NCI-H128 (cell line): ENCODE measurements at regions not wholly inside any gene's neighbourhood (a gene's known extent, or its start where the extent isn't known, plus 50 kb on each side); places are given as distances from the start of the nearest gene placed in this dataset.

Experiments used
- DNase-seq: peaks from one replicate; lab custom pipeline; 2025; ENCODE audit not compliant: unreplicated experiment; lab: John Stamatoyannopoulos, UW

DNA sequence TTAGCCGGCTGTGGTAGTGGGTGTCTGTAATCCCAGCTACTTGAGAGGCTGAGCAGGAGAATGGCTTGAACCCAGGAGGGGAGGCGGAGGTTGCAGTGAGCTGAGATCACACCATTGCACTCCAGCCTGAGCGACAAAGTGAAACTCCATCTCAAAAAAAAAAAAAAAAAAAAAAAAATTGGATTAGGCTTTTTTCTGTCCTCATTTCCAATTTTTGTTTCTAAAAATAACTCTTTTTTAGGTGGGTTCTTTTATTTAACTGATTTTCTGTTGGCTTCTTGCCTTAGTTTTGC, 863.7 kb downstream of the LRFN5 start:
- DNase-seq, result no peak

DNA sequence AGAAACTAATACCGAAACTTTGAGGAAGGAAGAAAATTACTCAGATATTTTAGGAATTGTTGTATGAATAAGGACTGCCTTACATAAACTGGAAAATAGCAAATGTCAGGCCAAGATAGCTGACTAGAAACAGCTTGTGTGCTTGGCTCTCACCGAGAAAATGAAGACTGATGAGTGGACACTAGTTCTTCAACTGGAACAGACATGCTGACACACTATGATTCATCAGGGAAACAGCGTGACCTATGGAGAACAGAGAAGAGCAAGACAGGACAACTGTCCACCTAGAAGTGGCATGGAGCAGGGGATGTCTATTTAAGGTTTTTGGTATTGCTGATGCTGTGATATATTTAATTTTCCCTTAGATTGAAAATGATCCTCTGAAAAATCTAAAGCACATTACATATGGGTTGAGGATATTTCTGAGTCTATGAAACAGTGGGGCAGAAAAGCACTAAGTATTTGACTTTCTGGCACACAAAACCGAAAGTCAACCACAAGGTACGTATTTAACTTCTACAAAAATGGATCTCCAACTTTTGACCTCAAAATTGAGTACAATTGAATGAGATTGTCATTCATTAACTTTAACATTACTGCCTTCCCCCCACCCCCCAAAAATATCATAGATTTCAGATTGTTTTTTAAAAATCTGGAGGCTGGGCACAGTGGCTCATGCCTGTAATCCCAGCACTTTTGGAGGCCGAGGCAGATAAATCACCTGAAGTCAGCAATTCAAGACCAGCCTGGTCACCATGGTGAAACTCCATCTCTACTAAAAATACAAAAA, 863.2 kb downstream of the LRFN5 start:
- DNase-seq, result no peak

DNA sequence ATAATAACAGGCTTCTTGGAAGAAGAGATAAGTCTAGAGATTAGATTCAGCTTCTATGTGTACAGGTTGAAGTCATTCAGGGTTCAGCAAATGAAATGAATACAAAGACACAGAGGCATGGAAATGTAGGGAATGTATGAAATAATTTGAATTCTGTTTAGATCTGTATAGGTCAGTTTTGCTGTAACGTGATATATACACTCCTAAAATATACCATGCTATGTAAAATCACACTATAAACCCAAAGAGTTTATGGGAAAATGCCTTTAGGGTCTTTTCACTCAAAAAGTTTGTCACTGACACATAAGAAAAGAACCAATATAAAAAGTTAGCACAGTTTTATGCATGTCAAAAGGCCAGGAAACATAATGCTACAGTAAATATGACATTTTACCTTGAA, 854.0 kb downstream of the LRFN5 start:
- DNase-seq, result no peak

DNA sequence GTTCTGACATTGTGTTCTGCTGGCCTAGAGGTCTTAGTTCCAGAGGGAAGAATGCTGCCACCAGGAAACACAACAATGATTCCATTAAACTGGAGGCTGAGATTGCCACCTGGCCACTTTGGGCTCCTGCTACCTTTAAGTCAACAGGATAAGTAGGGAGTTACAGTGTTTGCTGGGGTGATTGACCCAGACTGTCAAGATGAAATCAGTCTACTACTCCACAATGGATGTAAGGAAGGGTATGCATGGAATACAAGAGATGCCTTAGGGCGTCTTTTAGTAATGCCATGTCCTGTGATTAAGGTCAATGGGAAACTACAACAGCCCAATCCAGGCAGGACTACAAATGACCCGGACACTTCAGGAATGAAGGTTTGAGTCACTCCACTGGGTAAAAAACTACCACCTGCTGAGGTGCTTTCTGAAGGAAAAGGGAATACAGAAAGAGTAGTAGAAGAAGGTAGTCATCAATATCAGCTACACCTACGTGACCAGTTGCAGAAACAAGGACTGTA, 852.6 kb downstream of the LRFN5 start:
- no peak for DNase-seq

DNA sequence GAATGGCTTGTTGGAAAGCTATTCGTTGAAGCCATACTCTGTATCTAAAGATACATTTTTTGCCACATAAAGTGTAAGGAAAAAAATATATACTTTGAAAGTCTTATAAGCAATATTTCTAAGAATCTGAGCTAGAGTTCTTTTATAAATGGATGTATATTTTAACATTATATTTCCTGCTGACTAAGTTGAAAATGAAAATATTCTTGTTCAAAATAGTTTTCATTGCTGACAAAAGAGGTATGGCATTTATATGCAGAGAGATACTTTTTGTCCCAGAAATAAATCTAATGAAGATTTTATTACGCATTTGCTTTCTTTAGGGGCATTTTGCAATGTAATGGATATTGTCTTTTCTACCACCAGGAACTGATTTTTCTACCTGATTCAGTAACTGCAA, 834.9 kb downstream of the LRFN5 start:
- DNase-seq, result no peak

DNA sequence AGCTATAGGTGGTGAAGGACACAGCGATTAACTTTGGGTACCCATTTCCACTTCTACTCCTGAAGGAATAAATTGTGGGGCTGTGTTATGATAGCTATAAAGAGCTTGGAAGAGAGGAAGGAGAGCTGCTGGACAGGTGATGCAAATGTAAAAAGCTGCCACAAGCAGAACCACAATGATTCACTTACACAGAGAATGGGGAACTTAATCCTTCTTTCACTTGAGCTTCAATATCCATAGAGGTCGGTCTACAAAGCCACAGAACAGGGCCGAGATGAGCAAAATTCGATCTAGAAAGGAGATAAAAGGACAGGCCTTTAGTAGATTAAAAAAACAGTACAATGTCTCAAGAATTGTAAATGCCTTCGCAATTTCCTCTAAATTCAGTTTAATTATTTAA, 831.1 kb downstream of the LRFN5 start:
- no peak for DNase-seq

DNA sequence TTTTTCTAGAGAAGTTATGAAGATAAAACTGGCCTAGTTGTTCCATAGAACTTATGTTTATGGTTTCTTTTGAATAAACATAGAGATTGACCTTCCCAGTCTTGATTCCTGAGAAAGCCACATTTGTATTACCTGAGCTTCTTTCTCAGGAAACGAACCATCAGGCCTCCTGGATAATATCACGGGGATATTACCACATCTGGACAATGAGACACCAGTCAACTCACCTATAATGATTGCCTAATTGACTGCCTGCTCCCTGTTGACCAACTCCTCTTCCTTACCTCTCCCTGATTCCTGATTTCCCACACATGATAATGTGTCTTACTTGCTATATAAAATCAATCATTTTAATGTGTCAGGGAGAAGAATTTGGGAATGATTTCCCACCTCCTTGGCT, 822.7 kb downstream of the LRFN5 start:
- DNase-seq, result no peak

DNA sequence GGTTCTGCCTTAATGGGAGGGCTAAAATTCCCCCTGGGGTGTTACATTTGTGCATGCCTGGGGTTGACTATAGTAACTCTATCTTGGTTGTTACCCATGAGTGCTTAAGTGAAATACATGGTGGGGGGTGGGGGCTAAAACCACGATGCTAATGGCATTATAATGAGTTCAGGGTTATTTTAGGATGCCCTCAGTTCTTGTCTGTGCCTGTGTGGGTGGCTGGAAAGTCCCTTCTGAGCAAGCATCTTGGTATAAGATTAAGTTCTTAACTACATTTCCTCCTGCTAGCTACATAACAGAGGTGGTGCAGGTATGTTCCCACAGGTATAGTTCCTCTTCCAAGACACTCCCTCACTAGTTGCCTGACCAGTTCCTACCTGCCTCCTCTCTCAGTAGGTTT, 822.3 kb downstream of the LRFN5 start:
- DNase-seq, result no peak

DNA sequence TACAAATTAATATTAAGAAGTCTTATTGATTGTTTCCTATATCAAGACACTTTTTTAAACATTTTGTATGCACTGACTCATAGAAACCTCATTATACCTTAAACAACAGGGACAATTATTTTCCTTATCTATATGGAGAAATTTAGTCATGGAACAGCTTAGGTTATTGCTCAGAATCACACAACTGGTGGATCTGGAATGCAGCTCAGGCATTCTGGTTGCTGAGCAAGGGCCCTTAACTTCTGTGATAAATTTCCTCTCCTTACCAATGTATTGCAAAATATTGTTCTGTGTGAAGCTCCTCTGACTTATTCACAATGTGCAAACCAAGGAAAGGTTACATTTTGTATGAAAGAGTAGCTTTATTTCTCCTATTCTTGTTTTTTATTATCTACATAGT, 817.8 kb downstream of the LRFN5 start:
- no peak for DNase-seq

DNA sequence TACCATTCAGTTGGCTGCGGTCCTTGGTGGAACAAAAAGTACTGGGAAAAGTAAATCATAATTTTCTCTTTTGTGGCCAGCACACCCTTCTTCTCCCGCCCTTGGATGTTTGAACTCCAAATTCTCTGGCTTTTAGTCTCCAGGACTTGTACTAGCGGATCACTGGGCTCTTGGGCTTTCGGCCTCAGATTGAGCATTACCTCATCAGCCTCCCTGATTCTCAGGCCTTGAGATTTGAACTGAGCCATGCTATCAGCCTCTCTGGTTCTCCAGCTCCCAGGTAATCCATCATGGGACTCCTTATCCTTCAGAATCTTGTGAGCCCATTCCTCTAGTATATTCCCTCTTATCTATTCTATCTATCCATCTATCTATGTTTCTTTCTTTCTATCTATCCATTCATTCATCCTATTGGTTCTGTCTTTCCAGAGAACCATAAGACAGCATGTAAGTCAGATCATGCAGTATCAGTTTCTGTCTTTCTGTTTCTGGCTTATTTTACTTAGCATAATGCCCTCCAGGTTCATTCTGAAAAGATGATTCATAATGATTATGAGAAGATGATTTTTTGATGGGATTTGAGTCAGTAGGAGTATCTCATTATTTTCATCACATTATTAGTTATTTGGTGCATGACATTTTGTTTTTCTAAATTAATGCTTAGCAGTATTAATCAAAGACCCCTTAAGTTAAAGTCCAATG, 814.9 kb downstream of the LRFN5 start:
- DNase-seq, result no peak

DNA sequence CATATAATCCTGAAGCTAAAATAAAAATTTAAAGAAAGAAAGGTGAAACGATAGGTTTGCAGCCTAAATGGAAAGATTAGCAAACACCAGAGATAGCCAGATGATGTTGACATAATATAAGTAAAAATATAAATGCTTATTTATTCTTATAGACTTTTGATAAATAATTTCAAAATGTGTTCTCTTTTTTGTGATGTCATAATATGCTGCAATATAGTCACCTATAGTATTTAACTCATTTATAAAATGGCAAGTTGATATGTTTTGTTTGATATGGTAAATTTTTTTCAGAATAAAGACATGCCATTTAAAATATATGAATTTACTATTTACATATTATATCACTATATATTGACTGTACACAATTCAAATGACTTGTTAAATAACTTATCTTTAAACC, 813.4 kb downstream of the LRFN5 start:
- DNase-seq, result no peak

DNA sequence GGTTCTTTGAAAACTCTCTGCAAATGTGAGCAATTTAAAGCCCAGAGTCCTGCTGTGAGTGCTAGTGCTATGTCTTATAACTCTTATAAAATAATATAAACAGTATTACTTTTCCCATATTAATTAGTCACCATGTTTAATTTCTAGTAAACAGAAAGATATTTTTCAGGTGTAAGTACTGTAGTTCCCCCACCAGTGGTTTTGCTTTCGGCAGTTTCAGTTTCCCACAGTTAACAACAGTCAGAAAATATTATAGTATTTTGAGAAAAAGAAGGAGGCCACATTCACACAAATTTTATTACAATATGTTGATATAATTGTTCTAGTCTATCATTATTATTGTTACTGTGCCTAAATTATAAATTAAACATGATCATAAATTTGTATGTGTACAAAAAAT, 800.5 kb downstream of the LRFN5 start:
- DNase-seq, result no peak

DNA sequence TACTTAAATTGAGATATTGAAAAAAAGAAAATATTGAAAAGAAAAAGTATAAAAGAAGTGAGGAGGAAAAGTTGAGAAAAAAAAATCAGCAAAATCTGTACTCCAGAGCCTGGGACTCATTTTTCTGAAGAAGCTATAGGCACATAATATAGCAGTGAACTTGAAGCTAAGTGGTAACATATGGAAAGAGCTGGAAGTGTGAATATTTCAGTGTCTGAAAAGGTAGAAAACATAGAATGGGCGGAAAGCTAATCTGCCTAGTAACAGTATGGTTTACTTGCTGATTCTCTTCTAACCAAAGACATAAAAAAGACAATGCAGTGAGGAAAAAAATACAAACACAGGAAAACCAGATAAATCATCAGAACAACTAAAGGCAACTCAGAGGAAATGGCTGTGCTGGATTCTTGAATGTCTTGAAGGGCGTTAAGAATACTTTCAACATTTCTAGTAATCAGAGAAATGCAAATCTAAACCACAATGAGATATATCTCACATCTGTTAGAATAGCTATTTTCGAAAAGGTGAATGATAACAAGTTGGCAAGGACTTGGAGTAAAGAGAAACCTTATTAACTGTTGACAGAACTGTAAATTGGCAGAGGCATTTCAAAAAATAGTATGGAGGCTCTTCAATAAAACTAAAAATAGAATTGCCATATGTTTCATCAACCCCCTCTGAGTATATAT, 784.6 kb downstream of the LRFN5 start:
- DNase-seq, result no peak

DNA sequence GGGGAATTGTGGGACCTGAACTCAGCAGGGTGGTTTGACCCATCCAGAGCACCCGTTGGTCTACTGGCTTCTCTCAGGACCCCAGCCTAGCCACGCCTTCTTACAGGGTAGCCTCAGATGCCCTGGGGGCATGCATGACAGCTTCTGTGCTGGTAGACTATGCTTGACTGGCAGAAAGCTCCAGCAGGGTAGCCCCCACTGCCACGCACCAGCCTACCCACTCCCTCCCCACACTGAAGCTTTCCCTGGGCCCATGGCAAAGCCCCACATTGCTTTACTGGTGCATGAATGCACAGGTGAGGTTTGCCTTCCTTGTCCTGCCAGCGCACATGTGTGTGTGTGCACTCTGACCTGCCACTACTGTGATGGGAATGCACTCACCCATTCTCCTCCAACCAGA, 772.2 kb downstream of the LRFN5 start:
- no peak for DNase-seq

DNA sequence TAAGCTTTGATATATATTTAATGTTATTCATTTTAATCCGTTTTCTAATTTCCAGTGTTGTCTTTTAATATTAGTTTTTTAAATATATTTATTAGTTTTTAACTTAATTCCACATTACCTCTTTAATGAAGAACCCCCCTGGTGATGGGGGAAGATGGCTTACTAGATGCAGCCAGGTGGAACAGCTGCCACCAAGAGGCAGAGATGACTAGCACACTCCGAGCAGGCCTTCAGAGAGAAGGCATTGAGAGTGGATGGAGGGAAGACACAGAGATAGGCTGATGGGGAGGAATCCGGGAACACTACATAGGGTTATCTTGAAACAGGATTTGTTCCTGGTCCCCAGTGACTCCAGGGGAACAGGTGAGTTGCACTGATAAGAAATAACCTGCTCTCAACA, 771.6 kb downstream of the LRFN5 start:
- DNase-seq, result no peak

DNA sequence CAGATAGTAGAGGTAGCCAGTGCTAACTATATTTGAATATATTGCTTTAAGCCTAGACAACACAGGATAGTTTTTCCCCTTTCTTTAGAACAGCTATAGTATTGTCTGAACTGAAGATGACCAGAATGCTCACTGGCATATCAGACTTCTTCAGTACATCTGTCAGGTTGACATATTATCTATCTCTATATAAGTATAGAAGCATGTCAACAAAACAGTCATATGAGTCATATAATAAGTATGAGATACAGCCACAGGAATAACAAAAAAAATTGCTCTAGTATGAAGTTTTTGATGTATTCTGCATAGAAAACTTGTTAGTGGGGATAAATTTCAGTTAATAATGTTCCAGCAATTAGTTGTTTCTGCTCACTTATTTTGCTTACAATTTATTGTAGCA, 767.7 kb downstream of the LRFN5 start:
- DNase-seq, result no peak

DNA sequence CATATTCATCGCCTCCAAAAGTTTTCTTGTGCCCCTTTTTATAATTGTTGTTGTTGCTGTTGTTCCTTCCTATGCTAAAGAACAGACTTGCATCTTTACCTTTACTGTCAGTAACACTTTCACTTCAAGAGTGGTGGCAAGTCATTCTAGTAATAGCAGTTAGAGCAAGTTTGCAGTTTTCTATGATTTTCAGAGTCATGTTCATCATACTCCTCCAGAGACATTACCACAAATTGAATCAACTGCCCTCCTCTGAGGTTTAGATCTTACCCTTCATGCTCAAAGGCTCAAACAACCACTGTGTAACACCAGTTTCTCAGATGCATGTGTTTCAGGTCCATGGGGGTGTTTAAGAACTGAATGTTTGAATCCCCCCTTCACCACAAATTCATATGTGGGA, 763.4 kb downstream of the LRFN5 start:
- DNase-seq, result no peak

DNA sequence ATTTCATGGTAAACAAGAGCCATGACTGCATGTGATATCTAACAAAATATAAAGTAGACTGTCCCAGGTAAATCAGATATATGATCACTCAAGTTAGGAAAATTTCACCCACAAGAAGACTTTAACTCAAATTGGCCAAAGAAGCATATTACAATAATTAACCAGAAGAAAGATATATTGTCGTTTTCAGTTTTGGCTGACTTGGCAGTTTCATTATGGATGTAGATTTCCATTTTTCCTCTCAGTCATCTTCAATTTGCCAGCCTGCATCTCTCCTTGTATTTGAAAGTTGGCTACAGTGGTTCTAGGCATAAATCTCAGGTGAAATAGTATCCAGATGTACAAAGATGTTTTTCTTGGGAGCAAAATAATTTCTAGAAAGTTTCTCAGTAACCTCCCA, 761.6 kb downstream of the LRFN5 start:
- no peak for DNase-seq

DNA sequence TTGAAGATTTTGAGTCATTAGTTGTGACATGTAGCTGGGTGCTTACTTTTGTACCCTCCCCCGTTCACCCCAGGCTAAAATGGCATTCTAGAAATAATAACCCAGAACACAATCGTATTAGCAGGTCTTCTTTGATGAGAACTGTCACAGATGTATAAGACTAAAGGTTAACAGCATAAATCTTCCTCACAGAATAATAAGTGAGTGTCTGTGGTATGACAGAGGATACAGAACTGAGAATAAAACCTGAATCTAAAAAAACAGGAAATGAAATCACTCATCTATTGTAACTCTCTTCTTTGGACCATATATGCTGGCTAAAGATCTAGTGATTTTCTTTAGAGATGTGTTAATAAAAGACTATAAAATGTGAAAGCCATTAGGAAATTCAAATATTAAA, 746.6 kb downstream of the LRFN5 start:
- no peak for DNase-seq

DNA sequence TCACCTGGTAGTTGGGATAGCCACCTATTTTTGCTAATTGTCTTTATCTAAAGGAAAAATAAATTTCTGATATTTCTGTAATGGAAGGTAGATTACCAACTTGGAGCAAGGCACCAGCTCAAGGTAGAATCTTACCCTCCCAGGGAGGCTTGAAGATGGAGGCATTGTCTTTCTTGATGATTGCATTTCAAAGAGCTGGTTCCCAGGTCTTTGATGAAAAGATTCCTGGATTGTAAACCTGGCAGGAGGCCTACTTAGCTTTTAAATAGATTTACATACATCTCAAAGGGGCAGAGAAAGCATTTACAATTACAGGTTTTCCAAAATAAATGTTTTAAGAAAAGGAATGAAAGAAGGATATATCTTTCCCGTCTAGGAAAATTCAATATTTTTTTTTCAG, 729.2 kb downstream of the LRFN5 start:
- no peak for DNase-seq

DNA sequence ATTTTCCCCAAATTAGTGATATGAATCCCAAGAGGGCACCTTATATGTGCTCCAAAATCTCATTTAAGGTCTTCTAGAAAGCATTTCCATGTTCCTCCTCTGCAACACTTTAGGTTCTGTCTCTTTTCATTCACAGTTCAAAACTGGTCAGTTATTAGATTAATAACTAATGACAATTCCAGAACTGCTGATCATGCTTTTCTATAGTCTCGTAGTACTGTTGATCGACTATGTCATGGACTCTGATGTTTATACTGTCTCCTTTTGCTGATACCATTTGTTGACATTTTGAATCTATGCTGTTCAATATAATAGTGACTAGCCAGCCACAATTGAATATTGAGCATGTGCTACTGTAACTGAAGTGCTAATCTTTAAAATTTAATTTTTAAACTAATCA, 728.3 kb downstream of the LRFN5 start:
- no peak for DNase-seq

DNA sequence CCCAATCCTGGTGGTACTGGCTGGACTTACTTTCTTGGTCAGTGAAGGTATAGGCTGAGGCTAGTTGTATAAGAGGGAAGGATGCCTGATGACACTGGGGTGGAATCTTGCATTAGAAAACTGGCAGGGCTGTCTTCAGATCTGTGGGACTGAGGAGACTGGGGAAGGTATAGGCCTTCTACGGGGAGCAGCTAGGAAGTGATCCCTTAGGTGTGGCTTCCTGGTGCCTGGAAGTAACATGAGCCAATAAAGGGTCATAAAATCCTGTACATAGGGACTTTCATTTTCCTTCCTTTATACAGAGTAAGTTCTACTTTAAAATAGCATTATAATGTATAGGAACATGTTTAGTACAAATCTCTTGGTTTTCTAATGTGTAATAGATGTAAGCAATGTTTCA, 716.8 kb downstream of the LRFN5 start:
- DNase-seq, result no peak
